Pancreas (tissue), 10 donors: ENCODE measurements at regions not wholly inside any gene's neighbourhood (a gene's known extent, or its start where the extent isn't known, plus 50 kb on each side); places are given as distances from the start of the nearest gene placed in this dataset.

Experiments
- ATAC-seq, 4 donors: fragments of 200-7000 bp; cut with Tn5 transposase; one replicate each; pipeline versions ENCODE4 v1.8.0 to v1.9.1; 2020; ENCODE audit warnings: mild to moderate bottlenecking in 4 of 4, moderate library complexity in 4 of 4
- DNase-seq, 6 donors: peaks; one replicate each; pipeline ENCODE4 v3.0.0-alpha.2; 2020
- FAIRE-seq: peaks from 2 replicates; lab custom pipeline; 2012; peaks lifted over from hg19 to GRCh38; lab: Jason Lieb, UNC
- H3K27ac ChIP-seq, 4 donors: fragments of 200-600 bp; sonication (generic); 1 replicate in 3 of 4; 2 replicates in 1 of 4; pipeline versions ENCODE4 v1.5.0 to v1.8.0; 2020
- H3K27me3 ChIP-seq, 4 donors: fragments of 200-600 bp; one replicate each; pipeline ENCODE4 v1.8.0; 2021
- H3K36me3 ChIP-seq, 3 donors: fragments of 200-600 bp; sonication (generic) in 1 of 3; one replicate each; pipeline versions ENCODE4 v1.5.0 to v1.8.0; 2020 to 2021
- H3K4me1 ChIP-seq, 3 donors: fragments of 200-600 bp; one replicate each; pipeline ENCODE4 v1.8.0; 2021
- H3K4me3 ChIP-seq, 4 donors: fragments of 200-600 bp; sonication (generic) in 2 of 4; one replicate each; pipeline versions ENCODE4 v1.5.0 to v1.8.0; 2020 to 2021
- H3K9me3 ChIP-seq, 4 donors: fragments of 200-600 bp; one replicate each; pipeline ENCODE4 v1.8.0; 2021
- WGBS, 2 donors: extraction: QIAGEN DNeasy Blood & Tissue Kit; methylation state at CpG; one replicate each; pipeline ENCODE4 v1.1.7; 2013; 5-methylcytosine and 5-hydroxymethylcytosine counted together
- intact Hi-C, 3 donors: fragments of 100-400 bp; cut with DNase I; formaldehyde crosslinking; loops; one replicate each; pipeline versions ENCODE4 v1.11.1 to v1.14.2; 2022
- TF ChIP-seq, protein P1 (sequence below), 4 donors: fragments of 200-600 bp; sonication (generic) in 3 of 4; IDR thresholded peaks; one replicate each; pipeline versions ENCODE4 v1.5.0 to v1.8.0; 2021; ENCODE audit warnings: antibody characterized with exemption in 4 of 4
- donor health status: healthy with polysubstance abuse.
- donor health status: DM: no; HTN: no; CAD: no; lungs with moderate emphysema.
- donor health status: DM: no; HTN: no; CAD: no.
- donor health status: control.
- donor health status: control.
- donor health status: Bipolar disorder and iron deficiency.
- donor health status: DM: yes; HTN: yes; CAD: no.
- donor health status: DM: no; HTN: no; CAD: no.
- donor health status: DM: no; HTN: no; CAD: no.
- donor health status: DM: yes; HTN: yes; CAD: no.

DNA sequence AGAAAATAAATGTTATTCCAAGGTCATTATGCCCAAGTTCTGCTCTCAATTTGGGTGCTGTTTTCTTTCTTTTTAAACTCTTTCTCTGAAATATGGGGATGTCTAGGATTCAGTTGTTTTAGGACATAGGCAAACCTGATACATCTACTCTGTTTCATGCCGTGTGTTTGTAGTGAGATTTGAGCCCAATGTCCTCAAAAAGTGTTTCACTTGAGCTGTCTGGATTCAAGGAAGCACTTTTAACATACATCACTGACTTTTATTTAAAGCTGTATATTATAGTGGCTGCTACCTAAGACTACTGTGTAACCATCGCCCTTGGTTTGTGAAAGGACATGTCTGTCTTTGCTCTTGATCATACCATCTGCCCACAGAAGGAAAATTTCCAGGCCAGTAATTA, 709.3 kb upstream of the STXBP6 start:
- Histone ChIP-seq H3K9me3 (no peaks in the 10 kb centered on the region), H3K27me3 (no peaks in the 10 kb centered on the region), H3K27ac (no peak overlapping the region), H3K4me3 (no peak overlapping the region), H3K4me1 (no peaks in the 10 kb centered on the region), H3K36me3 (no peaks in the 10 kb centered on the region)
- FAIRE-seq (no peak), ATAC-seq (no peak), DNase-seq (no peak)
- intact Hi-C loops, result no loop called here
- TF ChIP-seq, protein P1, sequence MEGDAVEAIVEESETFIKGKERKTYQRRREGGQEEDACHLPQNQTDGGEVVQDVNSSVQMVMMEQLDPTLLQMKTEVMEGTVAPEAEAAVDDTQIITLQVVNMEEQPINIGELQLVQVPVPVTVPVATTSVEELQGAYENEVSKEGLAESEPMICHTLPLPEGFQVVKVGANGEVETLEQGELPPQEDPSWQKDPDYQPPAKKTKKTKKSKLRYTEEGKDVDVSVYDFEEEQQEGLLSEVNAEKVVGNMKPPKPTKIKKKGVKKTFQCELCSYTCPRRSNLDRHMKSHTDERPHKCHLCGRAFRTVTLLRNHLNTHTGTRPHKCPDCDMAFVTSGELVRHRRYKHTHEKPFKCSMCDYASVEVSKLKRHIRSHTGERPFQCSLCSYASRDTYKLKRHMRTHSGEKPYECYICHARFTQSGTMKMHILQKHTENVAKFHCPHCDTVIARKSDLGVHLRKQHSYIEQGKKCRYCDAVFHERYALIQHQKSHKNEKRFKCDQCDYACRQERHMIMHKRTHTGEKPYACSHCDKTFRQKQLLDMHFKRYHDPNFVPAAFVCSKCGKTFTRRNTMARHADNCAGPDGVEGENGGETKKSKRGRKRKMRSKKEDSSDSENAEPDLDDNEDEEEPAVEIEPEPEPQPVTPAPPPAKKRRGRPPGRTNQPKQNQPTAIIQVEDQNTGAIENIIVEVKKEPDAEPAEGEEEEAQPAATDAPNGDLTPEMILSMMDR (IDR thresholded peaks at IDR 0.05), result no peak
- 34 to 52% methylated on average over 2 of the region's 2 CpGs for WGBS, 2 donors

DNA sequence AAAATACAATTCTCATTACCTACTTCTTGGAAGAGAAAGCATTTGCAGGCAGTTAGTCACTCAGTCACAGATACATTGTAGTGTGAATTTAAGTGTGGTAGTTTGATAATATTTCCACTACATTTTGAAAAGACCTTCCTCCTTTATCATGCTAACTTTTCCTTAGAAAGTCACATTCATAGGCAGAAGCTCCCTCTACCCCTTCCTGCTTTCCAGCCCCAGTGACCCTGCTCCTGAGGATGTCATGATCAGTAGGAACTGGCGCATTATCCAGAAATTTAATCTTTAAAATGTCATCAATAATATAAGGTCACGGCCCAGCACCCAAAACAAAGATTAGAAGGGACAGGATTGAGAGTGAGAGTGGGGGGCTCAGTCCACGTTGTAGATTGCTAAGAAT, 707.4 kb upstream of the STXBP6 start:
- H3K27ac ChIP-seq, result no peak overlapping the region
- FAIRE-seq (no peak), DNase-seq (no peak), ATAC-seq (no peak)
- no peaks in the 10 kb centered on the region for H3K4me1 ChIP-seq
- H3K4me3 ChIP-seq, result no peak overlapping the region
- no peaks in the 10 kb centered on the region for H3K36me3 ChIP-seq
- TF ChIP-seq, protein P1 (IDR thresholded peaks at IDR 0.05), result no peak
- no peaks in the 10 kb centered on the region for H3K9me3 ChIP-seq
- no peaks in the 10 kb centered on the region for H3K27me3 ChIP-seq
- WGBS, 2 donors, result 47 to 52% methylated on average over 3 of the region's 3 CpGs
- intact Hi-C loops, result no loop called here

DNA sequence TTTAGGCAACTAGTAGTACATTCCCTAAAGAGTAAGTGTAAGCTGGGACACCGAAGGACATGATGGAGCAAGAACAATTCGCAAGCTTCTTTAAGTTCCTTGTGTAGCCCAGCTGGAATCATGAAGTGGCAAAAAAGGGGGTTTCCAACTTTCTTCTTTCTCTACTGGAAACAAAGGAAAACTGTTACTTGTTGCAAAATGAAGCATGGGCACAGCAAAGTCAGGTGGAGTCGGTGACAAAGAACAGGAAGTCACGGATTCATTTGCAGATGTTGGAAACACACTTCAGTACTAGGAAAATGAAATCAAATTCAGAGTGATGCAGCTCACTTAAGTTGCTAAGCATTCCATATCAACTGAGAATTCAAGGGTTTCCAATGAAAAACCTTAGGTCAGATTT, 706.9 kb upstream of the STXBP6 start:
- WGBS, 2 donors, result 63% methylated on average over 4 of the region's 4 CpGs
- Histone ChIP-seq H3K9me3 (no peaks in the 10 kb centered on the region), H3K27ac (no peak overlapping the region), H3K36me3 (no peaks in the 10 kb centered on the region), H3K4me1 (no peaks in the 10 kb centered on the region), H3K4me3 (no peak overlapping the region), H3K27me3 (no peaks in the 10 kb centered on the region)
- ATAC-seq, result no peak
- no peak for DNase-seq
- FAIRE-seq, result no peak
- intact Hi-C loops, result no loop called here
- TF ChIP-seq, protein P1 (IDR thresholded peaks at IDR 0.05), result no peak

DNA sequence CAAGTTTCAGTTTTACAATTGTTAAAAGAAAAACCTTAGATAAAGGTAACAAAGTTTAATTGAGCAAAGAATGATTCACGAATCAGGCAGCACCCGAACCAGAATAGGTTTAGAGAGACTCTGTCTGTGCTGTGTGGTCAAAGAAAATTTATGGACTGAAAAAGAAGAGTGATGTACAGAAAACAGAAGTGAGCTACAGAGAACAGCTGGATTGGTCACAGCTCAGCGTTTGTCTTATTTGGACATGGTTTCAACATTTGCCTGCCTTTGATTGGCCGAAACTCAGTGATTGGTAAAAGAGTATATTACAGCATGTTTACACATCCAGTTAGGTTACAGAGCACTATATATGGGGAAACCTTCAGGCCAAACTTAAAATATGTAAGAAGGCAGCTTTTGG, 703.2 kb upstream of the STXBP6 start:
- Histone ChIP-seq H3K27ac (no peak overlapping the region), H3K27me3 (no peaks in the 10 kb centered on the region), H3K9me3 (no peaks in the 10 kb centered on the region), H3K36me3 (no peaks in the 10 kb centered on the region), H3K4me3 (no peak overlapping the region), H3K4me1 (no peaks in the 10 kb centered on the region)
- no peak for FAIRE-seq
- ATAC-seq, result no peak
- 44 to 60% methylated on average over 4 of the region's 4 CpGs for WGBS, 2 donors
- intact Hi-C loops, result no loop called here
- DNase-seq, result no peak
- TF ChIP-seq, protein P1 (IDR thresholded peaks at IDR 0.05), result no peak

DNA sequence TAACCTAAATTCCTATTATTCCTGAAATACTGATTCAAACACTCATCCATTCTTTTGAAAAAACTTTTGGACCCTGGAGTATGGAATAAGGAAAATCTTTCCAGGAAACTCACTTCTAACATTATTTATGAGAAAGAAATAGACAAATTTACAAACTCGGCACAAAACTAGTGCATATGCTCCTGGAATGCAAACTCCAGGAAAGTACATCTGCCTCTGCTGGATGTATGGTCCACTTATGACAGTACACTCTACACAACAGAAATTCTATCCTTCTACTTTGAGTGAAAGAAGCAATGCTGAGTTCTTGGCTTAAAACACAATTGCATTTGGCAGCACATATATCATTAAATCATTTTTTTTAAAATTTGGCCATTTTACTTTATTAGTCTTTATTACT, 700.5 kb upstream of the STXBP6 start:
- no peaks in the 10 kb centered on the region for H3K27me3 ChIP-seq
- no peak for DNase-seq
- no peaks in the 10 kb centered on the region for H3K36me3 ChIP-seq
- intact Hi-C loops, result no loop called here
- H3K4me1 ChIP-seq, result no peaks in the 10 kb centered on the region
- no peak overlapping the region for H3K4me3 ChIP-seq
- WGBS, 2 donors, result 52 to 70% methylated on average over 1 of the region's 1 CpG
- FAIRE-seq, result no peak
- no peak for ATAC-seq
- TF ChIP-seq, protein P1 (IDR thresholded peaks at IDR 0.05), result no peak
- H3K27ac ChIP-seq, result no peak overlapping the region
- H3K9me3 ChIP-seq, result no peaks in the 10 kb centered on the region
